GM21717 (cell line): ENCODE measurements at regions not wholly inside any gene's neighbourhood (a gene's known extent, or its start where the extent isn't known, plus 50 kb on each side); places are given as distances from the start of the nearest gene placed in this dataset.

Source experiments
- ATAC-seq: cut with Tn5 transposase; IDR thresholded peaks from one replicate; pipeline ENCODE4 v1.9.1; 2021; ENCODE audit warnings: mild to moderate bottlenecking, moderate library complexity; ENCODE audit not compliant: unreplicated experiment

DNA sequence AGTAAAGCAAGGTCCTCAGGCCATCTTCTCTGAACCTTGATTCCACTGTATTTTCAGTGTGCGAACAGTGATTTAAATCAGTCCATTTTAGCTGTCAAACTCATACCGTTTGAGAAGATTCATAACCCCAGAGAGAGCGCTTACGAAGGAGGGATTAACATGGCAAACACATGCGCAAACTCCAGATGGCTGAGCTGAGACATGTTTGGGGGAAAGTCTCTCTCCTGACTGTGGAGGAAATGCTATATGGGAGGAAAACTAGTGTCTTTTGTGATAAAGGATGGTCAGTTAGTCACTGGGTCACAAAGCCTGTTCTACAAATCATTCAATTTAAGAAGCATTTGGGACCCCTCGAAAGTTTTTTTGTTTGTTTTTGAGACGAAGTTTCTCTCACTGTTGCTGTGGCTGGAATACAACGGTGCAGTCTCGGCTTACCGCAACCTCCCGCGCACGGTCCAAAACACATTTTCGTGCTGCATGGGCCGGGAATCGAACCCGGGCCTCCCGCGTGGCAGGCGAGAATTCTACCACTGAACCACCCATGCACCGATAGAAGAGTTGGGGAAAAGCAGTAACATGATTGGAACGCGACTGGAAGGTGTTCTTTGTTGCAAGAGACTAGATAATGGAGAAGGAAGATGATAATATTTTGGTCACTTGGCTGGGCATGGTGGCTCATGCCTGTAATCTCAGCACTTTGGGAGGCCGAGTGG lies 58.4 kb upstream of the CXADR start:
- ATAC-seq, result no peak

DNA sequence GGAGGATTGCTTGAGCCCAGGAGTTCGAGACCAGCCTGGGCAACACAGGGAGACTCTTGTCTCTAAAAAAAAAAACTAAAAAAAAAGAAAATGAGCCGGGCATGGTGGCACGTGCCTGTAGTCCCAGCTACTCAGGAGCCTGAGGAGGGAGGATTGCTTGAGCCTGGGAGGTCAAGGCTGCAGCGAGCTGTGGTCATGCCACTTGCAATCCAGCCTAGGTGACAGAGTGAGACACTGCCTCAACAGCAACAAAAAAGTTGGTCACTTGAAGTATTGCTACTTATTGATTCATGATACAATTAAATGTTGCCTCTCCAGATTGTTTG lies 57.9 kb upstream of the CXADR start:
- ATAC-seq, result no peak

DNA sequence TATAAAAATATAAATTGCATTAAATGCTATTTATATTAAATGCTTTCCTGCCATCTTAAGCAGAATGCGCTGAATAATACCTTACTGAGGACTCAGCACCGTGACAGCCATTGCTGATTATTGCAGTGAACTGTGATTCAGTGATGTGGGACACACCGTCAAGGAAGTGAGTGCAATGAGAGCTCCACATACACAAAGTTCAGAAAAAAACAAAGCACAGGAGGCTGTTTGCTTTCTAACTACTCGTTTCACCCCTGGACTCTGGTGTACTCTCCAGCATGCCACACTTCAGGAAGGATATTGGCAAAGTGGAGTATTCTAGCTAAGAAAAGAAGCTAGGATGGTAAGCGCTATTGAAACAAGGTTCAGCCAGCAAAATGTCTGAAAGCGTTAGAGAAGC lies 57.4 kb upstream of the CXADR start:
- no peak for ATAC-seq

DNA sequence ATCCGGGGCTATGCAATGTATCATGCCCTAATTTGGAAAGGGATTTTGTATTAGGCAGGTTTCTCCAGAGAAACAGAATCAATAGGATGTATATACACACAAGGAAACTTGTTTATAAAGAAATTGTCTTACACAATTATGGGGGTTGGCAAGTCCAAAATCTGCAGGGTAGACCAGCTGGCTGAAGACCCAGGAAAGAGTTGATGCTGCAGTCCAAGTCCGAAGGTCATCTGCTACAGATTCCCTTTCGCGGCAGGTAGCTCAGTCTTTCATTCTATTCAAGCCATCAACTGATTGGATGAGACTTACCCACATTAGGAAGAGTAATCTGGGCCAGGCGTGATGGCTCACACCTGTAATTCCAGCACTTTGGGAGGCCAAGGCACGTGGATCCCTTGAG lies 54.6 kb upstream of the CXADR start:
- ATAC-seq, result no peak

DNA sequence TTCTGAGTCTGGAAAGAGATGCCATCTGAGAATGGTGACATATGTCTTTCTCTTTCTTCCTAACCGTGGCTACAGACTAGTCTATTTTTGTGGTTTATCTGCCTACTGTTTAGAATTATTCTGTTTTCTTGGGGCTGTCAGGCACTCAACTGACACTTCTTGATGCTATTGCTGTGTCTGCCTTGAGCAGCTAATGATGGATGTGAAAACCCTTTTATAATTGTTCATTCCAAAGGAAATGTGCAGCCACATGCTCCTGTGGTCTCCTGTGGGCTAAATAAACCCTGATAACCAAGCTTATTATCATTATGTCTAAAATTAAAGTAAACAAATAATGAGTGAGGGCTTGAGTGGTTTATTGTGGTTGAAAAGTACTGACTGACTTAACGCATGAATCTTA lies 52.7 kb upstream of the CXADR start:
- ATAC-seq, result no peak

DNA sequence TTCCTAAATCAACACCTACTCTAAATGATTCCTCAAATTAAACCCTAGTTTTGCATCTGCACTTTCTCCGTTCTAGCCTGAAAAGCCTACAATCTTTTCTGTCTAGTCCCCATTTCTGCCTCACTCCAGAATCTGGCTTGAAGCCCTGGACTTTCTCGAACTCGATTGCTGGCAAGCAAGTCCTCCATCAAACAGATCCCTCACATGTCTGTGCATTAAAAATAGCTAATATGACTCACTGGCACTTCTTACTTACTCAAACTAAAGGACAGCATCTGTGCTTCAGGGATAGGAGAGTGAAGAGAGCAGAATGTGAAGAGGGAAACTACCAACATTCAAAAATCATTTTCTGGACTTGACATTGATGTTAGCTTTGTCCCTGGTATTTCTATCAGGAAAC lies 51.8 kb upstream of the CXADR start:
- ATAC-seq, result no peak

DNA sequence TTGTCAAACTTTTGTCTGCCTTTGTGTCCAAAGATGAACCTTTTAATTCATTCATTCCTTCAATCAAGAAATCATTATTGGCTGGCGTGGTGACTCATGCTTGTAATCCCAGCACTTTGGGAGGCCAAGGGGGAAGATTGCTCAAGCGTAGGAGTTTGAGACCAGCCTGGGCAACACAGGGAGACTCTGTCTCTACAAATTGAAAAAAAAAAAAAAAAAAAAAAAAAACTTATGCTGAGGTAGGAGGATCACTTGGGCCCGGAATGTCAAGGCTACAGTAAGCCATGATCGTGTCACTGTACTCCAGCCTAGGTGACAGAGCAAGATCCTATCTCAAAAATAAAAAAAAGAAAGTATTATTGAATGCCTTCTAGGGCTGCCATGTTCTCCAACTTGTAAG lies 51.3 kb upstream of the CXADR start:
- ATAC-seq, result no peak

DNA sequence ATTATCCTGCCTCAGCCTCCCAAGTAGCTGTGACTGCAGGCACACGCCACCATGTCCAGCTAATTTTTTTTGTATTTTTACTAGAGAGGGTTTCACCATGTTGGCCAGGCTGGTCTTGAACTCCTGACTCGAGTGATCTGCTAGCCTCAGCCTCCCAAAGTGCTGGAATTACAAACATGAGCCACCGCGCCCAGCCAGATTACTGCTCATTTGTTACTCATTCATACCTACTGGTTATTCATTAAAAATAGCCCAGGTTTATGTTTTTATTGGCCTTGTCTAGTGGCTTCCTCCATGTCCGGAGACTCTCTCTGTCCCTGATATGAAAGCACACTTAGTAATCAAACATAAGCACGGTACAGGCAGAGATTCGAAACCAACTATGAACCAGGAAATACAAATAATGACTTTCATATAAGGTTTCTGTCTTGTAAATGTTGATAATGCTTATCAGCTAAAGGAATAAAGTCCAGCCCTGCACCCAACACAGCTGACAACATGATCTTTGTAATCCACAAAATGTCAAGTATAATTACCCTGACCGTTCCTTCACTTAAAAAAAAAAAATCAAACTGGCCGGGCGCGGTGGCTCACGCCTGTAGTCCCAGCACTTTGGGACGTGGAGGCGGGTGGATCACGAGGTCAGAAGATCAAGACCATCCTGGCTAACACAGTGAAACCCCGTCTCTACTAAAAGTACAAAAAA lies 50.4 kb upstream of the CXADR start:
- ATAC-seq, result no peak
